ENCODE measurements at regions not wholly inside any gene's neighbourhood (a gene's known extent, or its start where the extent isn't known, plus 50 kb on each side); places are given as distances from the start of the nearest gene placed in this dataset.

DNA sequence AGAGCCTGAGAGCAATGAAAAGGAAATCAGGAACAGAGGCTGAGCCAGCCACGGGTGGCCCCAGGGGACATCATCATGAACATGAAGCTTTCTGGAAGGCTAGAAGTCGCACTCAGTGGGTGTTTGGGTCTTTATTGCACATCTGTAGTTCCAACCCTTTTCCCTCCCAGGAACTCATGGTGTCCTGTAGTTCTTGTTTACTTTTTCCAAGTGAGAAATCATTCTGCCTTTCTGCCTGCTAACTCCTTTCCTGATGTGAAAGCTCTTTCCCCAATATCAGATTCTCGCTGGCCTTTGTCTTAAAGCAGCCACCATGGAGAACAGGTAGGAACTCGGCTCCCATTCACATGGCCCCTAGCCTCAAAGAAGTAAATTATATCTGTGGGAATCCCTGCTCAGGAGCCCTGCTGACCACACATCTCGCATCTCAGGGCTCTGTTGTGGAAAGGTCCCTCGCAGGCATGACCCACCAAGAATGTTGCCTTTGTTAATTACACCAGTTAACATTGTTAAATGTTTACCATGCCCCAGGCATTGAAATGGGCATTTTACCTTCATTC, 542.7 kb downstream of the TNS3 start:
- TF ChIP-seq, protein P1, sequence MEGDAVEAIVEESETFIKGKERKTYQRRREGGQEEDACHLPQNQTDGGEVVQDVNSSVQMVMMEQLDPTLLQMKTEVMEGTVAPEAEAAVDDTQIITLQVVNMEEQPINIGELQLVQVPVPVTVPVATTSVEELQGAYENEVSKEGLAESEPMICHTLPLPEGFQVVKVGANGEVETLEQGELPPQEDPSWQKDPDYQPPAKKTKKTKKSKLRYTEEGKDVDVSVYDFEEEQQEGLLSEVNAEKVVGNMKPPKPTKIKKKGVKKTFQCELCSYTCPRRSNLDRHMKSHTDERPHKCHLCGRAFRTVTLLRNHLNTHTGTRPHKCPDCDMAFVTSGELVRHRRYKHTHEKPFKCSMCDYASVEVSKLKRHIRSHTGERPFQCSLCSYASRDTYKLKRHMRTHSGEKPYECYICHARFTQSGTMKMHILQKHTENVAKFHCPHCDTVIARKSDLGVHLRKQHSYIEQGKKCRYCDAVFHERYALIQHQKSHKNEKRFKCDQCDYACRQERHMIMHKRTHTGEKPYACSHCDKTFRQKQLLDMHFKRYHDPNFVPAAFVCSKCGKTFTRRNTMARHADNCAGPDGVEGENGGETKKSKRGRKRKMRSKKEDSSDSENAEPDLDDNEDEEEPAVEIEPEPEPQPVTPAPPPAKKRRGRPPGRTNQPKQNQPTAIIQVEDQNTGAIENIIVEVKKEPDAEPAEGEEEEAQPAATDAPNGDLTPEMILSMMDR (IDR thresholded peaks at IDR 0.05): no peak
- TF ChIP-seq EZH2 (IDR thresholded peaks at IDR 0.05; ENCODE audit: borderline replicate concordance, insufficient read depth, low read depth, low read length, poor library complexity, severe bottlenecking): no peak
